Spleen (tissue), 7 donors: ENCODE measurements at regions not wholly inside any gene's neighbourhood (a gene's known extent, or its start where the extent isn't known, plus 50 kb on each side); places are given as distances from the start of the nearest gene placed in this dataset.

ENCODE experiments used
- CTCF ChIP-seq, 11 experiments: fragments of 200-600 bp in 7 of 11; fragments of 450-650 bp in 4 of 11; sonication (generic) in 4 of 11; IDR thresholded peaks in 8 of 11; conservative IDR thresholded peaks in 3 of 11; 1 replicate in 7 of 11; 2 replicates in 4 of 11; pipeline versions ENCODE4 v1.4.0 to v1.8.0; 2016 to 2021; ENCODE audit warnings: antibody characterized with exemption in 11 of 11, inconsistent platforms in 4 of 11, mild to moderate bottlenecking in 1 of 11
- POLR2A ChIP-seq, 3 donors: fragments of 450-650 bp; IDR thresholded peaks; one replicate each; pipeline ENCODE4 v1.5.1; 2017; ENCODE audit warnings: antibody characterized with exemption in 3 of 3, mild to moderate bottlenecking in 1 of 3
- POLR2AphosphoS5 ChIP-seq, 3 donors: sonication (generic); formaldehyde crosslinking; IDR thresholded peaks; one replicate each; pipeline ENCODE4 v1.5.1; 2017; ENCODE audit warnings: antibody characterized with exemption in 3 of 3
- donor health status: DM: no; HTN: no; CAD: no; lungs with moderate emphysema.
- donor health status: DM: no; HTN: no; CAD: no.
- donor health status: DM: no; HTN: no; CAD: no.

- TF ChIP-seq POLR2A (IDR thresholded peaks at IDR 0.05) (no peak), CTCF (IDR thresholded peaks at IDR 0.05 in 8 of 11, conservative IDR thresholded peaks at IDR 0.05 in 3 of 11) (no peak), POLR2AphosphoS5 (IDR thresholded peaks at IDR 0.05) (no peak)
Observed at GRCh38 chr6:71383476-71383875, 94.9 kb downstream of the OGFRL1 start.
